Neural cell (in vitro differentiated cells): ENCODE measurements at regions not wholly inside any gene's neighbourhood (a gene's known extent, or its start where the extent isn't known, plus 50 kb on each side); places are given as distances from the start of the nearest gene placed in this dataset.

Source experiments
- H2AFZ ChIP-seq: fragments of 200-600, 300-800 bp; sonication (generic), shearing (Covaris generic); 2 replicates; pipeline ENCODE4 v1.6.0; 2014; ENCODE audit warnings: low read depth, mild to moderate bottlenecking, antibody characterized with exemption, low read length, moderate library complexity
- H3F3A ChIP-seq: fragments of 200-600 bp; shearing (Covaris generic); 2 replicates; pipeline ENCODE4 v1.6.1; 2016; ENCODE audit warnings: mild to moderate bottlenecking, moderate library complexity, mixed read lengths, antibody characterized with exemption, low read length; ENCODE audit not compliant: insufficient read depth, poor library complexity, severe bottlenecking
- H3K27ac ChIP-seq: fragments of 200-600, 300-800 bp; sonication (generic), shearing (Covaris generic); 2 replicates; pipeline ENCODE4 v1.5.1; 2014; ENCODE audit warnings: mild to moderate bottlenecking, low read length, moderate library complexity
- H3K27me3 ChIP-seq: fragments of 300-800, 200-600 bp; sonication (generic), shearing (Covaris generic); 2 replicates; pipeline ENCODE4 v1.6.0; 2014; ENCODE audit warnings: mild to moderate bottlenecking, low read depth, low read length, moderate library complexity; ENCODE audit not compliant: insufficient read depth
- H3K36me3 ChIP-seq: fragments of 300-800, 200-600 bp; sonication (generic), shearing (Covaris generic); 2 replicates; pipeline ENCODE4 v1.5.1; 2014; ENCODE audit warnings: mild to moderate bottlenecking, antibody characterized with exemption, low read length, moderate library complexity; ENCODE audit not compliant: insufficient read depth
- H3K4me2 ChIP-seq: fragments of 300-800, 200-600 bp; sonication (generic), shearing (Covaris generic); 2 replicates; pipeline ENCODE4 v1.6.0; 2014; ENCODE audit warnings: mild to moderate bottlenecking, low read length
- H3K4me3 ChIP-seq: fragments of 300-800, 200-600 bp; sonication (generic), shearing (Covaris generic); 2 replicates; pipeline ENCODE4 v1.5.1; 2014; ENCODE audit warnings: mild to moderate bottlenecking, low read length, moderate library complexity
- H3K79me2 ChIP-seq: fragments of 200-600 bp; shearing (Covaris generic); replicated peaks from 2 replicates; pipeline ENCODE4 v1.6.0; 2014; ENCODE audit warnings: mild to moderate bottlenecking, low read length, moderate library complexity; ENCODE audit not compliant: insufficient read depth
- H3K9ac ChIP-seq: fragments of 300-800, 200-600 bp; sonication (generic), shearing (Covaris generic); 2 replicates; pipeline ENCODE4 v1.6.1; 2016; ENCODE audit warnings: mild to moderate bottlenecking, low read length, mixed read lengths
- H3K9me2 ChIP-seq: fragments of 200-600 bp; shearing (Covaris generic); 2 replicates; pipeline ENCODE4 v1.6.1; 2016; ENCODE audit warnings: mild to moderate bottlenecking, low read length, mixed read lengths; ENCODE audit not compliant: insufficient read depth
- H3K9me3 ChIP-seq: fragments of 200-600, 300-800 bp; sonication (generic), shearing (Covaris generic); 2 replicates; pipeline ENCODE4 v1.6.1; 2016; ENCODE audit warnings: mild to moderate bottlenecking, mixed run types, low read length, moderate library complexity, mixed read lengths
- H4K20me1 ChIP-seq: fragments of 200-600 bp; shearing (Covaris generic); 2 replicates; pipeline ENCODE4 v1.6.1; 2016; ENCODE audit warnings: mild to moderate bottlenecking, mixed run types; ENCODE audit not compliant: insufficient read depth
- CTCF ChIP-seq: fragments of 450-650 bp; IDR thresholded peaks from 2 replicates; pipeline ENCODE4 v1.5.1; 2014; ENCODE audit warnings: antibody characterized with exemption, mild to moderate bottlenecking, moderate library complexity; ENCODE audit not compliant: poor library complexity, severe bottlenecking
- EP300 ChIP-seq: fragments of 450-650 bp; conservative IDR thresholded peaks from 2 replicates; pipeline ENCODE4 v1.6.1; 2014; ENCODE audit warnings: antibody characterized with exemption, mild to moderate bottlenecking, moderate library complexity; ENCODE audit not compliant: poor library complexity, severe bottlenecking
- EZH2 ChIP-seq: fragments of 200-600, 300-800 bp; shearing (Covaris generic), sonication (generic); IDR thresholded peaks from 2 replicates; pipeline ENCODE4 v1.6.1; 2014; ENCODE audit warnings: antibody characterized with exemption, low read length, borderline replicate concordance, mild to moderate bottlenecking; ENCODE audit not compliant: insufficient read depth, poor library complexity, severe bottlenecking
- MXI1 ChIP-seq: fragments of 450-650 bp; conservative IDR thresholded peaks from 2 replicates; pipeline ENCODE4 v1.6.1; 2014; ENCODE audit warnings: antibody characterized with exemption, mild to moderate bottlenecking; ENCODE audit not compliant: poor library complexity, severe bottlenecking
- POLR2AphosphoS5 ChIP-seq: IDR thresholded peaks from 2 replicates; pipeline ENCODE4 v1.6.1; 2012
- RAD21 ChIP-seq: fragments of 450-650 bp; conservative IDR thresholded peaks from 2 replicates; pipeline ENCODE4 v1.6.1; 2014; ENCODE audit warnings: antibody characterized with exemption, mild to moderate bottlenecking, moderate library complexity
- REST ChIP-seq: IDR thresholded peaks from 2 replicates; pipeline ENCODE4 v1.6.1; 2012; ENCODE audit warnings: borderline replicate concordance
- SMC3 ChIP-seq: fragments of 450-650 bp; conservative IDR thresholded peaks from 2 replicates; pipeline ENCODE4 v1.6.1; 2014; ENCODE audit warnings: antibody characterized with exemption, mild to moderate bottlenecking, moderate library complexity; ENCODE audit not compliant: poor library complexity
- TAF1 ChIP-seq: IDR thresholded peaks from 2 replicates; pipeline ENCODE4 v1.6.1; 2012; ENCODE audit warnings: low read depth

- H3K4me2 ChIP-seq, result no peak overlapping the region
- TF ChIP-seq REST, result no peak
- no peak for TF ChIP-seq CTCF
- TF ChIP-seq TAF1, result no peak
- TF ChIP-seq RAD21, result no peak
- no peak for TF ChIP-seq SMC3
- no peak for TF ChIP-seq POLR2AphosphoS5
- TF ChIP-seq MXI1, result no peak
Measured at GRCh38 chr10:35925493-35925892, 283.4 kb upstream of the FZD8 start.

GRCh38 chr10:35924759-35925158 is 282.7 kb upstream of the FZD8 start:
- no peaks in the 10 kb centered on the region for H3K27me3 ChIP-seq
- no peak overlapping the region for H3K27ac ChIP-seq
- no peaks in the 10 kb centered on the region for H3K9me3 ChIP-seq
- H3K79me2 ChIP-seq, result no peaks in the 10 kb centered on the region
- no peak overlapping the region for H3K4me3 ChIP-seq
- no peak overlapping the region for H3K9ac ChIP-seq
- H4K20me1 ChIP-seq, result no peaks in the 10 kb centered on the region
- H3K36me3 ChIP-seq, result no peaks in the 10 kb centered on the region
- TF ChIP-seq CTCF, result no peak
- TF ChIP-seq POLR2AphosphoS5, result no peak
- TF ChIP-seq EZH2, result no peak
- TF ChIP-seq EP300, result no peak
- TF ChIP-seq RAD21, result no peak
- no peak for TF ChIP-seq REST
- TF ChIP-seq TAF1, result no peak
- TF ChIP-seq SMC3, result no peak
- TF ChIP-seq MXI1, result no peak
- H3K9me2 ChIP-seq, result no peaks in the 10 kb centered on the region
- no peak overlapping the region for H2AFZ ChIP-seq
- H3K4me2 ChIP-seq, result no peak overlapping the region
- H3F3A ChIP-seq, result no peaks in the 10 kb centered on the region

More at GRCh38 chr10:35925493-35925892, 283.4 kb upstream of the FZD8 start:
- H3K9me2 ChIP-seq, result no peaks in the 10 kb centered on the region
- H3K27ac ChIP-seq, result no peak overlapping the region
- H3K79me2 ChIP-seq, result no peaks in the 10 kb centered on the region
- no peaks in the 10 kb centered on the region for H3K36me3 ChIP-seq
- H3F3A ChIP-seq, result no peaks in the 10 kb centered on the region
- no peak overlapping the region for H3K4me3 ChIP-seq
- H3K9me3 ChIP-seq, result no peaks in the 10 kb centered on the region
- H2AFZ ChIP-seq, result no peak overlapping the region
- H3K27me3 ChIP-seq, result no peaks in the 10 kb centered on the region
- H3K9ac ChIP-seq, result no peak overlapping the region
- no peaks in the 10 kb centered on the region for H4K20me1 ChIP-seq
